Transverse colon (tissue), 4 donors: ENCODE measurements at regions not wholly inside any gene's neighbourhood (a gene's known extent, or its start where the extent isn't known, plus 50 kb on each side); places are given as distances from the start of the nearest gene placed in this dataset.

Source experiments
- CTCF ChIP-seq, 5 experiments: fragments of 200-600 bp in 3 of 5; fragments of 450-650 bp in 2 of 5; sonication (generic) in 3 of 5; IDR thresholded peaks; 1 replicate in 2 of 5; 2 replicates in 3 of 5; pipeline ENCODE4 v1.5.1; 2016 to 2017; ENCODE audit warnings: antibody characterized with exemption in 5 of 5, inconsistent platforms in 3 of 5, mild to moderate bottlenecking in 2 of 5, moderate library complexity in 1 of 5
- EP300 ChIP-seq: sonication (generic); formaldehyde crosslinking; IDR thresholded peaks from one replicate; pipeline ENCODE4 v1.6.1; 2017; ENCODE audit warnings: antibody characterized with exemption, low read depth
- POLR2AphosphoS5 ChIP-seq, 3 donors: sonication (generic); formaldehyde crosslinking; IDR thresholded peaks; one replicate each; pipeline ENCODE4 v1.6.1; 2016; ENCODE audit warnings: antibody characterized with exemption in 3 of 3

GRCh38 chrX:98380106-98380505 is 1496.4 kb downstream of the RPA4 start:
- TF ChIP-seq POLR2AphosphoS5 (IDR thresholded peaks at IDR 0.05) (no peak), CTCF (IDR thresholded peaks at IDR 0.05) (no peak), EP300 (no peak)
